ENCODE measurements at regions not wholly inside any gene's neighbourhood (a gene's known extent, or its start where the extent isn't known, plus 50 kb on each side); places are given as distances from the start of the nearest gene placed in this dataset.

DNA sequence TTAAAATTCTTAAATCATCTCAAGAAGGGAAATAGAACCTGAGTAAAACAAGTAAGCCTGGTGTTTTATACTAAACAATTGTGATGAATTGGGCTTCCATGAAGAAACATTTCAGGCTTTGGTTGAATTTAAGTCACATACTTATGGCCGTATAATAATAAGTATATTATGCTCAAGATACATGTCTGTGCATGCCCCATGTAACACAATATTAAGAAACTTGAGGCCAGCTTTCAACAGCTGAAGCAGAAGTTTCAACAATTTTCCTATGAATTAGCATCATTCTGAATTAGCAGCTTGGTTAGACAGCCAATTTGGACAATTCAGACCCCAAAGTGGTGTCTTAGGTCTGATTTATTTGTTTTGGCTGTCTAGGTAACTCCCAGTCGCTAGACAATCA, 243.7 kb downstream of the MYLK4 start:
- TF ChIP-seq, protein P1, sequence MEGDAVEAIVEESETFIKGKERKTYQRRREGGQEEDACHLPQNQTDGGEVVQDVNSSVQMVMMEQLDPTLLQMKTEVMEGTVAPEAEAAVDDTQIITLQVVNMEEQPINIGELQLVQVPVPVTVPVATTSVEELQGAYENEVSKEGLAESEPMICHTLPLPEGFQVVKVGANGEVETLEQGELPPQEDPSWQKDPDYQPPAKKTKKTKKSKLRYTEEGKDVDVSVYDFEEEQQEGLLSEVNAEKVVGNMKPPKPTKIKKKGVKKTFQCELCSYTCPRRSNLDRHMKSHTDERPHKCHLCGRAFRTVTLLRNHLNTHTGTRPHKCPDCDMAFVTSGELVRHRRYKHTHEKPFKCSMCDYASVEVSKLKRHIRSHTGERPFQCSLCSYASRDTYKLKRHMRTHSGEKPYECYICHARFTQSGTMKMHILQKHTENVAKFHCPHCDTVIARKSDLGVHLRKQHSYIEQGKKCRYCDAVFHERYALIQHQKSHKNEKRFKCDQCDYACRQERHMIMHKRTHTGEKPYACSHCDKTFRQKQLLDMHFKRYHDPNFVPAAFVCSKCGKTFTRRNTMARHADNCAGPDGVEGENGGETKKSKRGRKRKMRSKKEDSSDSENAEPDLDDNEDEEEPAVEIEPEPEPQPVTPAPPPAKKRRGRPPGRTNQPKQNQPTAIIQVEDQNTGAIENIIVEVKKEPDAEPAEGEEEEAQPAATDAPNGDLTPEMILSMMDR (tag by site-specific recombination; IDR thresholded peaks at IDR 0.05): no peak
- no peak for TF ChIP-seq ZNF423 (tag by site-specific recombination; IDR thresholded peaks at IDR 0.05)
- no peak for TF ChIP-seq YY1 (tag by site-specific recombination; IDR thresholded peaks at IDR 0.05)
- no peak for TF ChIP-seq ZNF510 (tag by site-specific recombination; IDR thresholded peaks at IDR 0.05; ENCODE audit: insufficient replicate concordance)
- TF ChIP-seq MZF1 (tag by site-specific recombination; IDR thresholded peaks at IDR 0.05; ENCODE audit: borderline replicate concordance): no peak
- TF ChIP-seq, protein P2, sequence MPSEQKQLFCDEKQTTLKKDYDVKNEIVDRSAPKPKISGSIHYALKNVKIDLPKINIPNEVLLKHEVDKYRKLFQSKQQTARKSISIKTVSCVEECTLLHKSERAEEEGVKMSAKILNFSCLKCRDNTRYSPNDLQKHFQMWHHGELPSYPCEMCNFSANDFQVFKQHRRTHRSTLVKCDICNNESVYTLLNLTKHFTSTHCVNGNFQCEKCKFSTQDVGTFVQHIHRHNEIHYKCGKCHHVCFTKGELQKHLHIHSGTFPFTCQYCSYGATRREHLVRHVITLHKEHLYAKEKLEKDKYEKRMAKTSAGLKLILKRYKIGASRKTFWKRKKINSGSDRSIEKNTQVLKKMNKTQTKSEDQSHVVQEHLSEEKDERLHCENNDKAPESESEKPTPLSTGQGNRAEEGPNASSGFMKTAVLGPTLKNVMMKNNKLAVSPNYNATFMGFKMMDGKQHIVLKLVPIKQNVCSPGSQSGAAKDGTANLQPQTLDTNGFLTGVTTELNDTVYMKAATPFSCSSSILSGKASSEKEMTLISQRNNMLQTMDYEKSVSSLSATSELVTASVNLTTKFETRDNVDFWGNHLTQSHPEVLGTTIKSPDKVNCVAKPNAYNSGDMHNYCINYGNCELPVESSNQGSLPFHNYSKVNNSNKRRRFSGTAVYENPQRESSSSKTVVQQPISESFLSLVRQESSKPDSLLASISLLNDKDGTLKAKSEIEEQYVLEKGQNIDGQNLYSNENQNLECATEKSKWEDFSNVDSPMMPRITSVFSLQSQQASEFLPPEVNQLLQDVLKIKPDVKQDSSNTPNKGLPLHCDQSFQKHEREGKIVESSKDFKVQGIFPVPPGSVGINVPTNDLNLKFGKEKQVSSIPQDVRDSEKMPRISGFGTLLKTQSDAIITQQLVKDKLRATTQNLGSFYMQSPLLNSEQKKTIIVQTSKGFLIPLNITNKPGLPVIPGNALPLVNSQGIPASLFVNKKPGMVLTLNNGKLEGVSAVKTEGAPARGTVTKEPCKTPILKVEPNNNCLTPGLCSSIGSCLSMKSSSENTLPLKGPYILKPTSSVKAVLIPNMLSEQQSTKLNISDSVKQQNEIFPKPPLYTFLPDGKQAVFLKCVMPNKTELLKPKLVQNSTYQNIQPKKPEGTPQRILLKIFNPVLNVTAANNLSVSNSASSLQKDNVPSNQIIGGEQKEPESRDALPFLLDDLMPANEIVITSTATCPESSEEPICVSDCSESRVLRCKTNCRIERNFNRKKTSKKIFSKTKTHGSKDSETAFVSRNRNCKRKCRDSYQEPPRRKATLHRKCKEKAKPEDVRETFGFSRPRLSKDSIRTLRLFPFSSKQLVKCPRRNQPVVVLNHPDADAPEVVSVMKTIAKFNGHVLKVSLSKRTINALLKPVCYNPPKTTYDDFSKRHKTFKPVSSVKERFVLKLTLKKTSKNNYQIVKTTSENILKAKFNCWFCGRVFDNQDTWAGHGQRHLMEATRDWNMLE (tag by site-specific recombination; conservative IDR thresholded peaks at IDR 0.05; ENCODE audit: low read depth): no peak
- no peak for TF ChIP-seq ZNF785 (tag by site-specific recombination; IDR thresholded peaks at IDR 0.05)
- TF ChIP-seq ZNF501 (tag by site-specific recombination; IDR thresholded peaks at IDR 0.05): no peak
- no peak for TF ChIP-seq HOXC10 (CRISPR knock-in tag; IDR thresholded peaks at IDR 0.05)
- TF ChIP-seq ZBTB20 (tag by site-specific recombination; IDR thresholded peaks at IDR 0.05): no peak
